ENCODE measurements at regions not wholly inside any gene's neighbourhood (a gene's known extent, or its start where the extent isn't known, plus 50 kb on each side); places are given as distances from the start of the nearest gene placed in this dataset.

DNA sequence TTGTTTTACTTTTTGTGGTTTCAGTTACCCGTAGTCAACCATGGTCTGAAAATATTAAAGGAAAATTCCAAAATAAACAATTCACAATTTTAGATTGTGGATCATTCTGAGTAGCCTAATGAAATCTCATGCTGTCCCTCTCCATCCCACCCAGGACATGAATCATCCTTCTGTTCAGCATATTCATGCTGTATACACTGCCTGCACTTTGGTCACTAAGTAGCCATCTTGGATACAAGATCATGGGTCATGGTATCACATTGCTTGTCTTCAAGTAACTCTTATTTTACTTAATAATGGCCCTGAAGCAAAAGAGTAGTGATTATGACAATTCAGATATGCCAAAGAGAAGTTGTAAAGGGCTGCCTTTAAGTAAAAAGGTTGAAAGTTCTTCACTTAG lies 536.5 kb upstream of the ACO1 start:
- DNase-seq (ENCODE audit: low read depth) = no peak
- no peak overlapping the region for H3K4me3 ChIP-seq (ENCODE audit: low read length)
- TF ChIP-seq, protein P1, sequence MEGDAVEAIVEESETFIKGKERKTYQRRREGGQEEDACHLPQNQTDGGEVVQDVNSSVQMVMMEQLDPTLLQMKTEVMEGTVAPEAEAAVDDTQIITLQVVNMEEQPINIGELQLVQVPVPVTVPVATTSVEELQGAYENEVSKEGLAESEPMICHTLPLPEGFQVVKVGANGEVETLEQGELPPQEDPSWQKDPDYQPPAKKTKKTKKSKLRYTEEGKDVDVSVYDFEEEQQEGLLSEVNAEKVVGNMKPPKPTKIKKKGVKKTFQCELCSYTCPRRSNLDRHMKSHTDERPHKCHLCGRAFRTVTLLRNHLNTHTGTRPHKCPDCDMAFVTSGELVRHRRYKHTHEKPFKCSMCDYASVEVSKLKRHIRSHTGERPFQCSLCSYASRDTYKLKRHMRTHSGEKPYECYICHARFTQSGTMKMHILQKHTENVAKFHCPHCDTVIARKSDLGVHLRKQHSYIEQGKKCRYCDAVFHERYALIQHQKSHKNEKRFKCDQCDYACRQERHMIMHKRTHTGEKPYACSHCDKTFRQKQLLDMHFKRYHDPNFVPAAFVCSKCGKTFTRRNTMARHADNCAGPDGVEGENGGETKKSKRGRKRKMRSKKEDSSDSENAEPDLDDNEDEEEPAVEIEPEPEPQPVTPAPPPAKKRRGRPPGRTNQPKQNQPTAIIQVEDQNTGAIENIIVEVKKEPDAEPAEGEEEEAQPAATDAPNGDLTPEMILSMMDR (conservative IDR thresholded peaks at IDR 0.05; ENCODE audit: low read length) = no peak

GRCh38 chr9:31848505-31849285 lies 535.7 kb upstream of the ACO1 start:
- DNase-seq (ENCODE audit: low read depth) = no peak
- TF ChIP-seq, protein P1 (conservative IDR thresholded peaks at IDR 0.05; ENCODE audit: low read length) = no peak
- no peak overlapping the region for H3K4me3 ChIP-seq (ENCODE audit: low read length)

DNA sequence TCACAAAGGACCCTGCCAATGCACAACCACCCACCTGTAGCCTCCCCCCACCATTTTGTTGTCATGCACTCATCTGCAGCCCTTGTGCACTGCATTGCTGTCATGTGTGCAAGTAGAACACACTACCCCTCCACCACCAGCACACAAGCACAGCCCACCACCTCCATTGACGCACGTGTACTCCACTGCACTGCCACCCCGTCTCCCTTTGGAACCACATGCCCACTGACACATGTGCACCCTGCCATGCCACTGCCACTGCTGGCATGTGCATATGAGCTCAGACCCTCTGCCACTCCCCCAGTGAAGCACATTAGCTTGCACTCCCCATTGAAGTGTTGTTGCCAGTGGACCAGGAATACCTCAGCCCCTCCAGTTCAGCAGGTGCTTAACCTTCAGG lies 530.3 kb upstream of the ACO1 start:
- no peak overlapping the region for H3K4me3 ChIP-seq (ENCODE audit: low read length)
- TF ChIP-seq, protein P1 (conservative IDR thresholded peaks at IDR 0.05; ENCODE audit: low read length) = no peak
- no peak for DNase-seq (ENCODE audit: low read depth)

DNA sequence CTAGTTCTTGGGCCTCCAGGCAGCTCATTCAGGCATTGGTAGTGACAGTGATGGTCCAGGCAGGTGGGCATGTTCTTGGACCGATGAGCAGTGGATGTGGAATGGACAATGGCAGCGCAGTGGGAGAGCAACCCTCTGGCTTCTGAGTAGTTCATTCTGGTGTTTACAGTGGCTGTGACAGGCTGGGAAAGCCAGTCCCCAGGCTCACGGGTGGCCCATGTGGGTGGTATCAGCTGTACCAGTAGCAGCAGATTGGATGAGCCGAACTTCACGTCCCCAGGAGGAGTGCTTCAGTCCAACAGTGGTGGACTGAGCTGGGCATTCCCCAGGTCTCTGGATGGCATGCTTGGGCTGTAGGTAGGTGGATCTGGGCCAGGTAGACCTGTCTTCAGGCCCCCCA lies 515.6 kb upstream of the ACO1 start:
- DNase-seq (ENCODE audit: low read depth) = no peak
- TF ChIP-seq, protein P1 (conservative IDR thresholded peaks at IDR 0.05; ENCODE audit: low read length) = no peak
- no peak overlapping the region for H3K4me3 ChIP-seq (ENCODE audit: low read length)

DNA sequence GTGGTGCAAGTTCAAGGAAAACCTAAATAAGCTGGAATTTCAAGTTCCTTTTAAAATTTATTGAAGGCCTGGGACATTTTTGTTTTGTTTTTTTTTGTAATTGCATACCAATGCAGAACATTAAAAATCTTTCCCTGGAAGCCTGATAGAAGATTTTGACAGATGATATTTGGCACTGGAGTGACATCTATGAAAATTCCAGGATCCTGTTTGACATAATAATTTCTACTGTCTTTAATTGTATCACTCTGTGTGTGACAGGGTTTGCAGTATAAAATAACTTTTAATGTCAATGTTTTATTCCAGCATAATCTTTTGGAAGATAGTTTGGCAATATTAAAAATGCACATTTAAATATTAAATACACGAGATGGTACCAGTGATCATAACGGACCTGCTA lies 514.2 kb upstream of the ACO1 start:
- TF ChIP-seq, protein P1 (conservative IDR thresholded peaks at IDR 0.05; ENCODE audit: low read length) = no peak
- no peak for DNase-seq (ENCODE audit: low read depth)
- H3K4me3 ChIP-seq (ENCODE audit: low read length) = no peak overlapping the region

DNA sequence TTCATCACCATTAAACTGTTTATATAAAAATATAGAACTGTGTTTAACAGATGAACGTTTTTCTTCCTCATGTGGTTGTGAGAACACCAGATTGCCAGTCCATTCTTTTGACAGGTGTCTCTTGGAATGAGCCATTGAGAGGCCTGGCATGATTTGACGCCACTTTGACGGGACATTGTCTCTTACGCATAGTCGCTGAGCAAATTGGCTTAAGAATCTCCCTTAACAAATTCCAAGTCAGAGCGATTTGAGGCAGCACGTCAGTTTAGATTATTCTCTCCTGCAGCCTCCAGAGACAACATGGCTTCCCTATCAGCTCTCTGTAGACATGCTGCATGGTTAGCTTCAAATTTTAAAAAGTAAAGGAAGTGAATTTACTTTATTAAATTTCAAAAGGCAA lies 510.7 kb upstream of the ACO1 start:
- no peak for DNase-seq (ENCODE audit: low read depth)
- no peak overlapping the region for H3K4me3 ChIP-seq (ENCODE audit: low read length)
- TF ChIP-seq, protein P1 (conservative IDR thresholded peaks at IDR 0.05; ENCODE audit: low read length) = no peak

GRCh38 chr9:31894008-31894407 lies 490.4 kb upstream of the ACO1 start:
- DNase-seq (ENCODE audit: low read depth) = no peak
- TF ChIP-seq, protein P1 (conservative IDR thresholded peaks at IDR 0.05; ENCODE audit: low read length) = no peak
- H3K4me3 ChIP-seq (ENCODE audit: low read length) = no peak overlapping the region

Data from AG10803 (cell line).